DND-41 (cell line): ENCODE measurements at regions not wholly inside any gene's neighbourhood (a gene's known extent, or its start where the extent isn't known, plus 50 kb on each side); places are given as distances from the start of the nearest gene placed in this dataset.

Experiments
- ATAC-seq: fragments of 200-7000 bp; cut with Tn5 transposase; 3 replicates; pipeline ENCODE4 v1.9.1; 2021; ENCODE audit warnings: low read depth; ENCODE audit not compliant: insufficient read depth
- DNase-seq: peaks from one replicate; pipeline ENCODE4 v3.0.0-alpha.2; 2020
- H2AFZ ChIP-seq: 2 replicates; pipeline ENCODE4 v1.6.0; 2012; ENCODE audit warnings: low read depth, low read length
- H3K27ac ChIP-seq: 2 replicates; pipeline ENCODE4 v1.5.1; 2012; ENCODE audit warnings: low read length, inconsistent platforms
- H3K27me3 ChIP-seq: fragments of 200-600 bp; sonication (generic); 2 replicates; pipeline ENCODE4 v1.6.0; 2012; ENCODE audit warnings: low read length, mild to moderate bottlenecking, inconsistent platforms; ENCODE audit not compliant: insufficient read depth, poor library complexity
- H3K36me3 ChIP-seq: 2 replicates; pipeline ENCODE4 v1.5.1; 2012; ENCODE audit warnings: low read length, inconsistent platforms; ENCODE audit not compliant: insufficient read depth
- H3K4me1 ChIP-seq: 2 replicates; pipeline ENCODE4 v1.5.1; 2012; ENCODE audit warnings: mild to moderate bottlenecking, low read length; ENCODE audit not compliant: insufficient read depth
- H3K4me2 ChIP-seq: 2 replicates; pipeline ENCODE4 v1.6.0; 2012; ENCODE audit warnings: mild to moderate bottlenecking, moderate library complexity, low read length, inconsistent platforms; ENCODE audit not compliant: insufficient read depth
- H3K4me3 ChIP-seq, 2 experiments: fragments of 200-600 bp in 1 of 2; shearing (Covaris generic) in 1 of 2; 2 replicates each; pipeline ENCODE4 v1.5.1; 2012 to 2016; ENCODE audit warnings: inconsistent platforms in 2 of 2, low read length in 2 of 2, mild to moderate bottlenecking in 2 of 2, low read depth in 1 of 2, moderate library complexity in 1 of 2
- H3K79me2 ChIP-seq: 2 replicates; pipeline ENCODE4 v1.6.0; 2012; ENCODE audit warnings: low read length, inconsistent platforms; ENCODE audit not compliant: insufficient read depth
- H3K9ac ChIP-seq: 2 replicates; pipeline ENCODE4 v1.6.0; 2012; ENCODE audit warnings: low read depth, mild to moderate bottlenecking, inconsistent platforms, low read length, moderate library complexity
- H3K9me3 ChIP-seq: 2 replicates; pipeline ENCODE4 v1.5.1; 2012; ENCODE audit warnings: low read length, moderate library complexity, mild to moderate bottlenecking, inconsistent platforms; ENCODE audit not compliant: insufficient read depth, severe bottlenecking
- H4K20me1 ChIP-seq: 2 replicates; pipeline ENCODE4 v1.6.0; 2012; ENCODE audit warnings: low read length; ENCODE audit not compliant: insufficient read depth
- EZH2 ChIP-seq: IDR thresholded peaks from 3 replicates; pipeline ENCODE4 v1.6.1; 2012; ENCODE audit warnings: borderline replicate concordance, low read depth, mild to moderate bottlenecking, moderate library complexity, low read length, inconsistent platforms; ENCODE audit not compliant: severe bottlenecking
- TF ChIP-seq, protein P1 (sequence below): IDR thresholded peaks from 2 replicates; pipeline ENCODE4 v1.5.1; 2012; ENCODE audit warnings: borderline replicate concordance, low read length, moderate library complexity, mild to moderate bottlenecking; ENCODE audit not compliant: poor library complexity, severe bottlenecking; ENCODE audit errors: extremely low read depth

DNA sequence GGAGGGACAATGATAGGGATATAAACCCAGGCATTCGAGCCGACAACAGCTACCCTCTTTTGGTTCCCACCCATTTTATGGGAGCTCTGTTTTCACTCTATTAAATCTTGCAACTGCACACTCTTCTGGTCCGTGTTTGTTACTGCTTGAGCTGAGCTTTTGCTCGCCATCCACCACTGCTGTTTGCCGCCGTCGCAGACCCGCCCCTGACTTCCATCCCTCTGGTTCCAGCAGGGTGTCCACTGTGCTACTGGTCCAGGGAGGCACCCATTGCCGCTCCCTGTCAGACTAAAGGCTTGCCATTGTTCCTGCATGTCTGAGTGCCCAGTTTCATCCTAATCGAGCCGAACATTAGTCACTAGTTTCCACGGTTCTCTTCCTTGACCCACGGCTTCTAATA lies 1170.5 kb upstream of the PABPC4L start:
- no peaks in the 10 kb centered on the region for H3K9me3 ChIP-seq
- H4K20me1 ChIP-seq: no peaks in the 10 kb centered on the region
- DNase-seq (no peak), ATAC-seq (no peak)
- H3K79me2 ChIP-seq: no peaks in the 10 kb centered on the region
- no peak overlapping the region for H3K4me3 ChIP-seq
- no peak overlapping the region for H3K27ac ChIP-seq
- no peak overlapping the region for H2AFZ ChIP-seq
- no peaks in the 10 kb centered on the region for H3K4me1 ChIP-seq
- TF ChIP-seq, protein P1, sequence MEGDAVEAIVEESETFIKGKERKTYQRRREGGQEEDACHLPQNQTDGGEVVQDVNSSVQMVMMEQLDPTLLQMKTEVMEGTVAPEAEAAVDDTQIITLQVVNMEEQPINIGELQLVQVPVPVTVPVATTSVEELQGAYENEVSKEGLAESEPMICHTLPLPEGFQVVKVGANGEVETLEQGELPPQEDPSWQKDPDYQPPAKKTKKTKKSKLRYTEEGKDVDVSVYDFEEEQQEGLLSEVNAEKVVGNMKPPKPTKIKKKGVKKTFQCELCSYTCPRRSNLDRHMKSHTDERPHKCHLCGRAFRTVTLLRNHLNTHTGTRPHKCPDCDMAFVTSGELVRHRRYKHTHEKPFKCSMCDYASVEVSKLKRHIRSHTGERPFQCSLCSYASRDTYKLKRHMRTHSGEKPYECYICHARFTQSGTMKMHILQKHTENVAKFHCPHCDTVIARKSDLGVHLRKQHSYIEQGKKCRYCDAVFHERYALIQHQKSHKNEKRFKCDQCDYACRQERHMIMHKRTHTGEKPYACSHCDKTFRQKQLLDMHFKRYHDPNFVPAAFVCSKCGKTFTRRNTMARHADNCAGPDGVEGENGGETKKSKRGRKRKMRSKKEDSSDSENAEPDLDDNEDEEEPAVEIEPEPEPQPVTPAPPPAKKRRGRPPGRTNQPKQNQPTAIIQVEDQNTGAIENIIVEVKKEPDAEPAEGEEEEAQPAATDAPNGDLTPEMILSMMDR: no peak
- TF ChIP-seq EZH2: no peak
- H3K36me3 ChIP-seq: no peaks in the 10 kb centered on the region
- no peak overlapping the region for H3K4me2 ChIP-seq
- no peaks in the 10 kb centered on the region for H3K27me3 ChIP-seq
- H3K9ac ChIP-seq: no peak overlapping the region

GRCh38 chr4:135371137-135371536 lies 1169.5 kb upstream of the PABPC4L start:
- no peaks in the 10 kb centered on the region for H3K4me1 ChIP-seq
- H3K4me3 ChIP-seq: no peak overlapping the region
- no peak for ATAC-seq
- H3K79me2 ChIP-seq: no peaks in the 10 kb centered on the region
- no peaks in the 10 kb centered on the region for H3K9me3 ChIP-seq
- no peaks in the 10 kb centered on the region for H4K20me1 ChIP-seq
- H3K36me3 ChIP-seq: no peaks in the 10 kb centered on the region
- H3K27ac ChIP-seq: no peak overlapping the region
- TF ChIP-seq EZH2: no peak
- TF ChIP-seq, protein P1: peak; percentile 39
- DNase-seq: peak; percentile 19
- no peak overlapping the region for H3K9ac ChIP-seq
- no peaks in the 10 kb centered on the region for H3K27me3 ChIP-seq
- no peak overlapping the region for H3K4me2 ChIP-seq
- H2AFZ ChIP-seq: no peak overlapping the region

DNA sequence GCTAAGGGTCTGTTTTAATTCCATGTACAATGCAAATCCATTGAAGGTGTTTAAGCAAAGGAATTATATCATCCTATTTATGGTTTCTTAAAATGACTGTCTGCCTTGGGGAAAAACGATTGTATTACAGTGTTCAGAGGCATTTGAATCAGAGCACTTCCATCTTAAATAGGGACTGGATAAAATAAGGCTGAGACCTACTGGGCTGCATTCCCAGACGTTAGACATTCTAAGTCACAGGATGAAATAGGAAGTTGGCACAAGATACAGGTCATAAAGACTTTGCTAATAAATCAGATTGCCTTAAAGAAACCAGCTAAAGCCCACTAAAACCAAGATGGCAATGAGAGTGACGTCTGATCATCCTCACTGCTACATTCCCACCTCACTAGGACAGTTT lies 1167.2 kb upstream of the PABPC4L start:
- H3K4me2 ChIP-seq: no peak overlapping the region
- no peaks in the 10 kb centered on the region for H4K20me1 ChIP-seq
- H3K9ac ChIP-seq: no peak overlapping the region
- no peak overlapping the region for H3K4me3 ChIP-seq
- no peaks in the 10 kb centered on the region for H3K9me3 ChIP-seq
- H3K4me1 ChIP-seq: no peaks in the 10 kb centered on the region
- no peaks in the 10 kb centered on the region for H3K79me2 ChIP-seq
- TF ChIP-seq, protein P1: no peak
- TF ChIP-seq EZH2: no peak
- ATAC-seq (no peak), DNase-seq (no peak)
- no peaks in the 10 kb centered on the region for H3K27me3 ChIP-seq
- H3K36me3 ChIP-seq: no peaks in the 10 kb centered on the region
- H3K27ac ChIP-seq: no peak overlapping the region
- no peak overlapping the region; the same call in 1 of the 2 replicates for H2AFZ ChIP-seq

- H3K9ac ChIP-seq: no peak overlapping the region
- H3K79me2 ChIP-seq: no peaks in the 10 kb centered on the region
- H3K9me3 ChIP-seq: no peaks in the 10 kb centered on the region
- TF ChIP-seq, protein P1: no peak
- TF ChIP-seq EZH2: no peak
- no peaks in the 10 kb centered on the region for H3K27me3 ChIP-seq
- ATAC-seq (no peak), DNase-seq (no peak)
- no peaks in the 10 kb centered on the region for H3K36me3 ChIP-seq
- H3K4me1 ChIP-seq: no peaks in the 10 kb centered on the region
- no peaks in the 10 kb centered on the region for H4K20me1 ChIP-seq
- H2AFZ ChIP-seq: no peak overlapping the region
- H3K4me3 ChIP-seq: no peak overlapping the region
- H3K4me2 ChIP-seq: no peak overlapping the region
- no peak overlapping the region for H3K27ac ChIP-seq
These were observed 1163.5 kb upstream of the PABPC4L start for GRCh38 chr4:135365065-135365464.
